Left hindlimb (tissue), 1 donor: ENCODE measurements at regions not wholly inside any gene's neighbourhood (a gene's known extent, or its start where the extent isn't known, plus 50 kb on each side); places are given as distances from the start of the nearest gene placed in this dataset.

Source experiments
- DNase-seq: peaks from one replicate; pipeline ENCODE4 v3.0.0-alpha.2; 2018

DNA sequence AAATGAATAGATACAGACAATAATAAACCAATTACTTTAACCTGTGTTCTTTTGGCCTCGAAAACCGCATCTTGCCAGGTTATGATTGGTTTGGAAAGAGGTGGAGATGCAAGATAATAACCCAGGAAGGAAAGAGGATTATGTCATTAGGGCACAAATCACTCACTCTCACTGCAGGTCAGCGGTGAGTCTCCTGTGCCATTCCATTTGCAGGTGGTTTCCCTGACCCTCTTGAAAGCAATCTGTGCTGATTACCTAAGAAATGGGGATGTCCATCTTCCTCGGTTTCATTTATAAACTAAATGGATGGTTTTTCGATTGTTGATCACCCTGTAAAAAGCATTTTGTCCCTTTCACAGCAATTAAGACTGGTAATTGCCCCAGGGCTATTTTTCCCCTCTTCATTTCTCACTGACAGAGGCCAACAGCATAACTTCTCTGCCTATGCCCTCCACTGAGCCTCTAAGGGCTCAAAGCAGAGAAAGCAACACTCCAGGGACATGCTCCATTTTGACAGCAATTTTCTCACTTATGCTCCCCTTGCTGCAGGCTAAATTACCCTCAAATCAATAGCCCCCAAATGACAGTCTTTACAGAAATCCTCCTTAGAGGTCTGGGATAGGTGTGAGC lies 257.5 kb downstream of the IPMK start:
- no peak for DNase-seq

DNA sequence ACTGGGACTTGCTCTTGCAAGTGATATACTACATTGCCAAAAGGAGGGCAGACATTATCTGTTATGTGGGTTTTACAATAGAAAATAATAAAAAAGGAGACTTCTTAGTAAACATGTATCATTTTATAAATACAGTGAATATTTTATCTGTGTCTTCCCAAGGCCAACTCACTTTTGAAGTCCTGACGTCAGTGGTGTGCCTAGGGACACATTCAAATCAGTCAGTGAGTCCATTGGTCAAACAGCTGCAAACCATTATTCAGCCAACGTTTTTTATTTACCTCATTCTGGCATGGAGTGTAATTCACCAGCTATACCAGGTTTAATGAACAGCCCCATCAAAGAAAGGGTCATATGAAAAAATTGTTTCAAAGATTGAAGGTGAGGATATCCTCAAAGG lies 263.7 kb downstream of the IPMK start:
- DNase-seq: no peak

DNA sequence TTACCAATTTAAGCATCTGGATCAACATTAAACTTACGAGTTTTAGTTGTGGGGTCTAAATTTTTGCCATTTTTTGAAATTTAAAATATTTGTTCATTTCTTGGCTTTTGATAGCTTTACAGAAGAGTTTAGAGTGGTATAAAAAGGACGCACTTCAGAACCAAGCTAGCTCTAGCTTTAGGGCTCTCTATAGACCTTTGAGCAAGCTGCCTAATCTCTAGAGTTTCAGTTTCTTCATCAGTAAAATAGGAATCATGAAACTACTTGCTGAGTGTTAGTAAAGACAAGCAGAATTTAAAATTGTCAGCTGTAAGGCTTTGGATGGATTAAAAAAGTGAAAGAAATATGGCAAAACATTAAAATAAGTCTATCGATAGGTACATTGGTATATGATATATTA lies 266.5 kb downstream of the IPMK start:
- no peak for DNase-seq

DNA sequence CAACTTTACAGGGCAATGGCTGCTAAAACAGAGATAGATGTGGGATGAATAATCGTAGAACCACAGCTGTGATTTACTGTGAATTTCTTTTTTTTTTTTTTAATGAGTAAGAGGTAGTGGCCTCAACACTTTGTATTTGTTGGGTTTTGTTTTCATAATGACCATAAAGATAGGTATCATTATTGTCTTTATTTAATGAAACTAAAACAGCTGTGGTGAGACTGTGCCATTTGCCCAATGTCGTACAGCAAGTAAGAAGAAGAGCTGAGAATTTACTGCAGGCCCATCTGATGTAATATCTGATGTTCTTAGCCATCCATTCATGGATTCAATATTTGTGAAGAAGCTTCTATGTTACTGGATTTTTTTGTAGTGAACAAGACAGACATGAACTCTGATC lies 271.2 kb downstream of the IPMK start:
- DNase-seq: no peak

DNA sequence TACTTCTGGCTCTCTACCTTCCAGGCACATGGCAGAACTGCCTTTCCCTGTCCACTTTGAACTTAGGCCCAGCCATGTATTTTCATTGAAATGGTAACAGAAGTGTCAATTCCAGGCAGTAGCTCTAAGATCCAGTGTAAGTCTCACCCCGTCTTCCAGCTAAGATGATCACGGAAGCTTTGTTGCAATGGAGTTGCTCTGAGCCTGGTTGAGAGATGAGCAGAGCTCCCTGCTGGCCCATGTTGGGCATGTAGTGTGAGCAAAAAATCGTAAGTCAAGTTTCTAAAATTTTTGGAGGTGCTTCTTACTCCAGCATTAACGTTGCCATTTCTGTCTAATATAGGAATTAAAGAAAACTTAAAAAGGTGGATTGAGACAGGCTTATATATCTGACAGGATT lies 274.4 kb downstream of the IPMK start:
- no peak for DNase-seq

DNA sequence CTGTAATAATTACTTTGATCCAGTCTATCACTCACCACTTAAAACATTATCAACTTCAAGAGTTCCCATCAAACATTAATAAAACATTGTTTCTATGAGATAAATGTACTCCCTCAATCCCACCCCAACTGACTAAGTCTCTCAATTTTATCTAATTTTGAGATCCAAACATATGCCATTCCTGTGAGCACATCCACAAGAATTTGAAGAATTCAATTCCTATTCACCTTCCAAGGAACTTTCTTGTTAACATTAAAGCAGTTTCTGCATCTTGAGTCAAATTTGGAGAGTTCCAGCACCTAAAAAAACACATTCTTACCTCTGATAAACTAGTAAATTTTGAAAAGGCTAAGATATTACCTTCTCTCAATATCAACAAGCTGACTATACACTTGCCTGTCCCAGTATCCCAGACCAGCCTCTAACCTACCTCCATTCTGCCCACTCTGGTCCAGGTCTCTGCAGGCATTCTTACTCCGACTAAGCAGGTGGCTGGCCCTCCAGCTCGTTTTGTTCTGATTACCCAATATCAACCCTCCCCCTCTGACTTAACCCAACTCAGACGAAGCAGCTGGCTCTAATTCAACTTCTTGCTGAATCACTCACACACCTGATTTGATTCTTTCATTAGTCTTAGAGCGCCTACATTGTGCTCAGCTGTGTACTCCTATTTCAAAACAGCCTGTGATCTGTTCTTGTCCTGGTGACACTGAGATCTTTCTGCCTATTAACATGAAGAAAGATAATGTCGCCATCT lies 275.2 kb downstream of the IPMK start:
- no peak for DNase-seq

DNA sequence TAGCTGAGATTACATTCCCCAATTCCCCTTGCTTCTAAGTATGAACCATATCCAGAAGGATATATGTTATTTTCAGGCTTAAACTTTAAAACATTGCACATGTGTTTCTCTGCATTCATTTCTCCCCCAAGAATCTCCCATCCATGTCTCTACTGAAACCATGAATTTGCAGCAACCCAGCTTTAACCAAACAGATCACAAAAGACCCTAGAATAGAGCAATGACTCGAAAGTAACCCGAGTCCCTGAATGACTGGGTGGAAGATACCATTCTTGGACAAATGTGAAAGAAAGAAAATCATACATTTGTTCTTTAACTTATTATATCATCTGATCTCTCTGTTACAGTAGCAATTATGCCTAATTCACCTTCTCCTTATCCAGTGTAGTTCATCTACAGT lies 278.7 kb downstream of the IPMK start:
- DNase-seq: no peak

DNA sequence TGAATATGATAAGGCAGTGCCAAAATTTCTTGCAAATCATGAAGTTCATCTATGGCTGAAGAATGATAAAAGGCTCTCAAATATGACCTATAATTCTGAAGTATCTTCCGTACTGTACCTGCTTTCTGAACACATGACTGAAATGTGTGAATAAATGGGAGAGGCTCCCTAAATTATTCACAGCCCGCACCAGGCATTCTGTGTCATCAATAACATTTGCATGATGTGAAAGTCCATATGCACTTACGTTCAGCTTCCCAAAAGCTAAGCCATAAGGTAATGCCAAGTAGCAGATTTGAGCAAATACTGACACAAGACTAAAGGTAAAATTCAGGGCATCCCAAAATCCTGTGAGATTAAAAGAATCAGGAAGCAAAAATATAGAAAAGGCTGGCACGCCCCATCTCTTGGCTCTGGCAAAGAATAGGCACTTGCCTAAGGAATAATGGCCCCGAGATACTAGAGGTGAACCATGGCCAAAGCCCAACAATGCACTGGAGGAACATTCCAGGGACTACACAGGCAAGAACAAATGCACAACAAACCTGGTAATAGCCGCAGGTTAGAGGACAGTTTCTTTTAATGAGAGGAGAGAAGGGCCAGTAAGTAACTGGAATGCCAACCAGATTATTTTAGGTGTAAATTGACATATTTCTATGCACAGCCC lies 280.5 kb downstream of the IPMK start:
- no peak for DNase-seq

DNA sequence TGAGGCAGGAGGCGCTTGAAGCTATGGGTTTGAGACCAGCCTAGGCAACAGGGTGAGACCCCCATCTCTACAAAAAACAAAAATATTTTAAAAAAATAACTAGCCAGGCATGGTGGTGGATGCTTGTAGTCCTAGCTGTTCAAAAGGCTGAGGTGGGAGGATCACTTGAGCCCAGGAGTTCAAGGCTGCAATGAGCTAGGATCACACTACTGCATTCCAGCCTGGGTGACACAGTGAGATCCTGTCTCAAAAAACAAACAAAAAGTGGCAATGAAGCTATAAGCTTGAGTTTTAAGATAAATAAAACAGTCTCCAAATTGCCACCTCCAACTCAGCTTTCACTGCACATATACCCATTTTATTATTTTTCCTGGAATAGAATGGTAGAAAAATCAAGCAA lies 281.3 kb downstream of the IPMK start:
- no peak for DNase-seq

DNA sequence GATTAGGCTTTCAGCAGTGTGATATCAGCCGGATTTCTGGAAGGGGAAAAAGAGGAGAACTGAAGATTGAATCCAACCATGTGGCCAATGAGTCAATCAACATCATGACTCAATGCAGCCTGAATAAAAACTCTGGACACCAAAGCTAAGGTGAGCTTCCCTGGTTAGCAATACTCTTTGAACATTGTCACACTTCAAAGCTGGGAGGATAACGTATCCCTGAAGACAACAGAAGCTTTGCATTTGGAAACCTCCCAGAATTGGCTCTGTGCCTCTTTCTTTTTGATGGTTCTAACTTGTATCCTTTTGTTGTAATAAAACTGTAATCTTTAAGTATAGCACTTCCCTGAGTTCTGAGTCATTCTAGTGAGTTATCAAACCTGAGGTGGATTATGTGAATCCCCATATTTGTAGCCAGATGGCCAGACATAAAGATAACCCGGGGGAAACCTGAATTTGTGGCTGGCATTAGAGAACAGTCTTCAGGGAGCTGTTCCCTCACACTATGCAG lies 284.4 kb downstream of the IPMK start:
- DNase-seq: no peak

DNA sequence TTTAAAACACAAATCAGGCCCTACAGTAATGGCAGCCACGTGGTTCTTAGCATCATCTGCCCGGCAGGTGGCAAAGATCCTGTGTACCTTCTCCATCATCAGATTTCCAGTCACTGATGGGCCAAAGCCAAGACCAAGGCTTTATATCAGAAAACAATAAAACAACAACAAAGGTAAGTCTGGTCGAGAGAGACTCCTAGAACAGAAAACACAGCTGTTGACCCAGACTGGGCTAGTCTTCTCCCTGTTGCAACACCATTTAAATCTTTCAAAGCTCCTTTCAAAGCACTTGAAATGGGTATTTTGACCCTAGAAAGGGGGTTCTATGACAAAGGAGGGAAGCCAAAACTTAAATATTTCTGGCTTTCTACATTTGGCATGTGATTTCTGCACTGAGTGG lies 285.6 kb downstream of the IPMK start:
- no peak for DNase-seq

DNA sequence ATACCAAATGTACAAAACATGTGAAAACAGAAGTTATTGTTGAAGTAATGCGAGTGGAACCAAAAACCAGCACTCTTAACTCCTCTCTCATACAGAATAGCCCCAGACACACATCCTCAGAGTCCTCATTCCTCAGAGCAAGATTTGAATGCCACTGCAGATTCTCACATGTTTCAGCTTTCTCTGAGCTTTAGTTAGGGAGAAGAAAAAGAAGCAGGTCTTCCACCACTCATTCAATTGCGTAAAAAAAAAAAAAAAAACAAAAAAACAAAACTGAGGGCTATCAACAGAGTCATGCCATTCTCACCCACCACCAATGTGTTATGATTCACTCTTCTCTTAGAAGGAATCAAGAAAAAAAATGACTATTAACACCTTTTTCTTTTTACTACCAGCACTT lies 287.7 kb downstream of the IPMK start:
- no peak for DNase-seq

DNA sequence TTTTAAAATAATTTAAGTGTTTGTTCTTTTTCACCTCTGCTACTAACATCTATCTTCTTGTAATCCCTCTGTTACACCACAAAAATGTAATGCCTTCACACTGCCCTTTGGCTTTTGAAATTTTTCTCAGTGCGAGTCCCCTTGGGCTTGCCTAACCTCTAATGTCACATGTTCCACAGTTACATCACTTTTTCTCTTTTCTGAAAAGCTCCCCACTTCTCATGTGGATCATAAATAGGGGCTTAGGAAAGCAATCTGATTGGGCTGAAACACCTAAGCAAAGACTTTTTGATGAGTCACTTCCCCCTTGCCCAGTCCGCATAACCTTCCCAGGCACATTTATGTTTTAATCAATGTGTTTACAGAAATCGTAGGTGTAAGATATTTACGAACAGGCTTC lies 288.2 kb downstream of the IPMK start:
- no peak for DNase-seq

DNA sequence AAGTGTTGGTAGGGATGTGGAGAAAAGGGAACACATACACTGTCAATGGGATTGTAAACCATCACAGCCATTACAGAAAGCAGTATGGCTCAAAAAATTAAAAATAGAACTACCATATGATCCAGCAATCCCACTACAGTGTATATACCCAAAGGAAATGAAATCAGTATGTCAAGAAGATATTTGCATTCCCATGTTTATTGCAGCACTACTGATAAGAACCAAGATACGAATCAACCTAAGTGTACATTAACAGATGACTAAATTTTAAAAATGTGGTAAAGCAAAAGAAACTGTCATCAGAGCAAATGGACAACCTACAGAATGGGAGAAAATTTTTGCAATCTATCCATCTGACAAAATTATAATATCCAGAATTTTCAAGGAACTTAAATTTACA lies 290.4 kb downstream of the IPMK start:
- no peak for DNase-seq

DNA sequence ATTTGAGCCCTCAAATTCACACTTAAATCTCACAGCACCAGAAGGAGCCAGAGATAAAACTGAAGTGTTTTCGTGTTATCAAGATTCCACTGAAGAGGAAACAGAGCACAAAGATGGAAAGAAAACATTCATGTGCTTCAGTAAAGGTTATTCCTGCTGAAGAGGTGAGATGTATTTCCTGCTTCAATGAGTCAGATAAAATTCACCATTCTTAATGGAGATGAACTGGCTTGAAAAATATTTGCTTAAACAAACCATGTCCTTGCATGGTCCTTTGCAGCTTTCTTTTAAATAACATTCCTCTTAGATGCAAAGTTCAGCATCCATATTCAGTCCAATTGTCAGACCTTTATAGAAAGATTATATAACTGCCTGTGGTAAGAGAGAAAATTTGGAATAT lies 294.2 kb downstream of the IPMK start:
- no peak for DNase-seq

DNA sequence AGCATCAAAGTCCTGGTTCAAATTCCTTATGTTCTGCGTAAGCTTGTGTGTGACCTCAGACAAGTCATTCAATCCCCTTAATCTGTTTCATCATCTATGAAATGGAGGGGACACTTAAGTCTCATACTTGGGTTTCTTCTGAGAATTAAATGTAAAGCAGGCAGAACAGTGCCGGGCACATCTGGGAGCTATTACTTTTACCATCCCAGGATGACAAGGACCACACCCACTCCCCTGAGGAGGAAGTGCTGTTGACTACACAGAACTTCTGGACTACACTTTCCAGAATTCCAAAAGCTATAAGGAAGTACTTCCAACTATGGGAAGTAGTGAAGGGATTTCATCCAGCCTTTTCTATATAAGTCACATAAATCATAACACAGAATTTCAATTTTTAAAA lies 294.9 kb downstream of the IPMK start:
- no peak for DNase-seq

DNA sequence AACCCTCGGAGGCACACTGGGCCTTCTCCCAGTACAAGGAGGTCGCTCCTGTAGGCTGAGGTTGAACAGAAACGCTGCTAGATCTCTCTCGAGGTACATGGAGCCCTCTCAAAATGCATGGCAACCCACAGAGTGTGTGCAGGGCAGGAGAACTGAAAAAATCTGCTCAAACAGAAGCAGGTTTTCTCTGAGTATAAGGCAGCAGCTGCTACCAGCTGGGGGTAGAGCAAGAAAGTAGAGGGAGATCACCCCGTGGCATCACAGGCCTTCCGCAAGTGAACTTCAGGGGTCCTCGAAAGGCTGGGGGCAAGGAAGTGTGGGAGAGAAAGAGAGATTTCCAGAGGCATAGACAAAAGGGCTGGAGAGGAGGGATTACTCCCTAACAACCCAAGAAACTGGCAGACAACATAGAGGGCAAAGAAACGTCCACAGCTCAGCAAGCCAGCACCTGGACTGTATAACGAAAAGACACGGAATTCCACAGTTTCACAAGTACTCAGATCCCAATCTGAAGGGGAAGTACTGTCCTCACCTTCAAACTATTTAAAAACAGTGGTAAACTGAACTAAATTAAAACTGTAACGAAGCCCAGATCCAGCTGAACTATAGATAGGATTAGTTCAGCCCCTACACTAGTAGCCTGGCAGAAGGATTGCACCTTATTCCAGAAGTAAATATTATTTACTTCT lies 299.2 kb downstream of the IPMK start:
- no peak for DNase-seq

DNA sequence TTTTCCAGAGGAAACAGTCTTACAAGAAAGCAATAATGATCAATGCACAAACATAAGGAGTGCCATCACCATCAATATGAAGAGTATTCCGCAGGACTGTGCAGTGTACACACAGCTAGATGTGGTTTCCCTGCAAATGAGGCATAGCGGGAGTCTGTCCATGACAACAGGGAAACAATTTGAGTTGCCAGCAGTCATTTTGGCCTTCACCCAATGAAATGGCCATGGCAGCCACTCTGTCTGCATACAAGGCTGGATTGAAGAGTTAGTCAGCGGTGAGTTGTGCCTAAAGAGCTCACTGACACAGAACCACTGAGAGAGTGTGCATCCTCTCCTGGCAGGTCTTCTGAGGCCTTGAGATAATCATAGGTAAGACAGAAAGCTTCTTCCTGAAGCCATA lies 303.3 kb downstream of the IPMK start:
- DNase-seq: no peak

DNA sequence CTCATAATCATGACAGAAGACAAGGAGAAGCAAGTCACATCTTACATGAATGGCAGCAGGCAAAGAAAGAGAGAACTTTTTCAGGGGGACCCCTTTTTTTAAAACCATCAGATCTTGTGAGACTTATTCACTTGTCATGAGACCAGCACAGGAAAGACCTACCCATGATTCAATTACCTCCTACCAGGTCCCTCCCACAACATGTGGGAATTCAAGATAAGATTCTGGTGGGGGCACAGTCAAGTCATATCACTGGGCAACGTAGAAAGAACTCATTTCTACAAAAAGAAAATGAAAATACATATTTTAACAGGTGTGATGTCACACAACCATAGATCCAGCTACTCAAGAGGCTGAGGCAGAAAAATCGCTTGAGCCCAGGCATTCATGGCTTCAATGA lies 304.1 kb downstream of the IPMK start:
- DNase-seq: no peak

DNA sequence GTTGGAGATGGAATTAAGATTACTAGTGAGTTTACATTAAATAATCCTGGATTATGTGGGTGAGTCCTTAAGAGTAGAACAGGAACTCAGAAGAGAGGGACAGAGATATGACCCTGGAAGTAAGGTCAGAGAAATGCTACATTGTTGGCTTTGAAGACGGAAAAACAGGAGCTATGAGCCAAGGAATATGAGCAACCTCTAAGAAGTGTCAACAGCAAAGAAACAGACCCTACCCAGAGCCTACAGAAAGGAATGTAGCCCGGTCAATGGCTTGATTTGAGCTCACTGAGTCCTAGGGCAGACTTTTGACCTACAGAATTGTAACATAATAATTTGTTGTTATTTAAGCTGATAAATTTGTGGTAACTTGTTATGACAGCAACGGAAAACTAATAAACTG lies 304.9 kb downstream of the IPMK start:
- DNase-seq: no peak

DNA sequence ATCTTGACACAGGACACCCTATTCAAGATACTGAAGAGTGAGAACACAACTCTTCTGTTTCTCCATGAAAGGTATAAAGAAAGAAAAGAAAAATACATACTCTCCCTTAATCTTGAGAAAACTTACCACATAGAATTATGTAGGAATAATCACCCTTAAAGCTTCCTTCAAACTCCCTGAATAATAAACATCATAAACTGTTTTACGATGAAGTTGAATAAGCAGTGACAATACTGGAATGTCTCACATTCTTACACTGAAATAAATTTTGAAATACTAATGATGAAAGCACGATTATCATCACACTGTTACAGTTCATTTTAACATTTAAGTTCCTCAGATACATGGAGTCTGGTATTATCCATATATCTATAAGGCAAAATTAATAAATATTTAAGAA lies 306.2 kb downstream of the IPMK start:
- DNase-seq: no peak

DNA sequence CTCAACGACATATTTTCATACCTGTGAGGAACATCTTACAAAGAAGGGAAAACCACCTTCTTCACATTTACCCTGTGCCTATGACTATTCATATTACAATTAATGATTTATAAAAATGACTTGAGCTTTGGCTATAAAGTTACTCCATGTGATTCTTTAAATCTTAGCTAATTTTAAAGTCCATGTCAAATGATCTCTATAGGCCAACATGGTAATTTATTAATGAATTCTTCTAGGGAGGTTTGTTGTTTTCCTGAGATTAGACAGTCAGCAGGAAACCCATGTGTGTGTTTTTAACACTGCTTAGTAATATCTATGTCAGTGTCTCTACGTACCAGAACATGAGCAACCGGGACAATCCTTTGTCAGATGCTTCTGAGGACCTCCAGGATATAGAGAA lies 307.3 kb downstream of the IPMK start:
- DNase-seq: no peak

DNA sequence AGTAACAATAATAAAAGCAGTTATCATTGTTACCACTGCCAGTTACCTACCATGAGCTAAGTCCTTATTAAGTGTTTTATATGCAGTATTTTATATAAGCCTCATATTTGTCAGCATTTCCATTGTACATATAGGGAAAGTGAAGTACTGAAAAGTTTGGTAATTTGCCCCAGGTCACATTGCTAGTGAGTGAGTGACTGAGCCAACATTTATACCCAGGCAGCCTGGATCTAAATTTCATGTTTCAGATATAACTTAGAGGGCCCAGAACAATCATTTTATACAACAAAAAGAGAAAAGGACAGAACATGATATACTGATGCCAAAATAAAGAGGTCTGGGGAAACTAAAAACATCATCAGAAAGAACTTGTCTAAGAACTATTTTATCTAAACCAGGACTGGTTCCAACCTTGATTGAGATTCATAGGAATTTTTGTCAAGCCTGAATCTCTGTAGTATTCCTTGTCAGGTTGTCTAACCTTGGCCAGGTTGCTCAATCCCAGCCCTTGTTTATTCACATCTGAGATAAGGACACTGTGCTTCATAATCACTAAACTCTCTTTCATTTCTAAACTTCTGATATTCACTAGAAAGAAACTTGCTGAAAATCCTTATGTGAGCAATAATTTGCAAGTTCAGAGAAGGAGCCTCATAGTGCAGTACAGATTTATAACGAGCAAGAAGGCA lies 308.2 kb downstream of the IPMK start:
- DNase-seq: no peak
